ENCODE measurements at regions not wholly inside any gene's neighbourhood (a gene's known extent, or its start where the extent isn't known, plus 50 kb on each side); places are given as distances from the start of the nearest gene placed in this dataset.

GRCh38 chr10:123555616-123556015, 110.5 kb upstream of the GPR26 start (continued):
- TF ChIP-seq, protein P1, sequence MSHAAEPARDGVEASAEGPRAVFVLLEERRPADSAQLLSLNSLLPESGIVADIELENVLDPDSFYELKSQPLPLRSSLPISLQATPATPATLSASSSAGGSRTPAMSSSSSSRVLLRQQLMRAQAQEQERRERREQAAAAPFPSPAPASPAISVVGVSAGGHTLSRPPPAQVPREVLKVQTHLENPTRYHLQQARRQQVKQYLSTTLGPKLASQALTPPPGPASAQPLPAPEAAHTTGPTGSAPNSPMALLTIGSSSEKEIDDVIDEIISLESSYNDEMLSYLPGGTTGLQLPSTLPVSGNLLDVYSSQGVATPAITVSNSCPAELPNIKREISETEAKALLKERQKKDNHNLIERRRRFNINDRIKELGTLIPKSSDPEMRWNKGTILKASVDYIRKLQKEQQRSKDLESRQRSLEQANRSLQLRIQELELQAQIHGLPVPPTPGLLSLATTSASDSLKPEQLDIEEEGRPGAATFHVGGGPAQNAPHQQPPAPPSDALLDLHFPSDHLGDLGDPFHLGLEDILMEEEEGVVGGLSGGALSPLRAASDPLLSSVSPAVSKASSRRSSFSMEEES (CRISPR knock-in tag; IDR thresholded peaks at IDR 0.05) = no peak
- TF ChIP-seq, protein P2, sequence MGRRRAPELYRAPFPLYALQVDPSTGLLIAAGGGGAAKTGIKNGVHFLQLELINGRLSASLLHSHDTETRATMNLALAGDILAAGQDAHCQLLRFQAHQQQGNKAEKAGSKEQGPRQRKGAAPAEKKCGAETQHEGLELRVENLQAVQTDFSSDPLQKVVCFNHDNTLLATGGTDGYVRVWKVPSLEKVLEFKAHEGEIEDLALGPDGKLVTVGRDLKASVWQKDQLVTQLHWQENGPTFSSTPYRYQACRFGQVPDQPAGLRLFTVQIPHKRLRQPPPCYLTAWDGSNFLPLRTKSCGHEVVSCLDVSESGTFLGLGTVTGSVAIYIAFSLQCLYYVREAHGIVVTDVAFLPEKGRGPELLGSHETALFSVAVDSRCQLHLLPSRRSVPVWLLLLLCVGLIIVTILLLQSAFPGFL (CRISPR knock-in tag; IDR thresholded peaks at IDR 0.05) = no peak
- TF ChIP-seq ZNF696 (CRISPR knock-in tag; conservative IDR thresholded peaks at IDR 0.05) = no peak
- no peak for TF ChIP-seq CHCHD3 (CRISPR knock-in tag; IDR thresholded peaks at IDR 0.05)
- no peak for TF ChIP-seq MAX (CRISPR knock-in tag; IDR thresholded peaks at IDR 0.05)
- TF ChIP-seq PHF20 (IDR thresholded peaks at IDR 0.05; ENCODE audit: partially characterized antibody) = no peak

- Histone ChIP-seq H3K4me2 (ENCODE audit: insufficient read depth, low read length) (no peak overlapping the region), H3K36me3 (ENCODE audit: control insufficient read depth, insufficient read depth, low read length) (no peaks in the 10 kb centered on the region), H3K9ac (ENCODE audit: insufficient read depth in 1 of 2, low read depth in 2 of 2, low read length in 2 of 2) (no peak overlapping the region), H3K79me2 (ENCODE audit: control insufficient read depth, insufficient read depth, low read length) (no peaks in the 10 kb centered on the region), H3K27me3 (ENCODE audit: control insufficient read depth in 2 of 2, insufficient read depth in 2 of 2, low read length in 2 of 2) (peaks cover 0 to 15% of the 10 kb centered on the region in 2 experiments; a peak in 2 of 5 replicates), H3K4me1 (replicated peaks in 1 of 2; ENCODE audit: control insufficient read depth in 2 of 2, insufficient read depth in 2 of 2, low read length in 2 of 2) (peaks cover 2 to 8% of the 10 kb centered on the region in 2 experiments; a peak in 3 of 5 replicates), H3K9me1 (ENCODE audit: control insufficient read depth, insufficient read depth, low read length) (no peaks in the 10 kb centered on the region), H3K27ac (ENCODE audit: extremely low read depth, low read depth, low read length) (no peak overlapping the region), H3K9me3 (replicated peaks; ENCODE audit: control insufficient read depth, insufficient read depth, low read depth, low read length) (no peaks in the 10 kb centered on the region), H3K4me3 (no peak overlapping the region), H2AFZ (ENCODE audit: low read depth, low read length) (no peak overlapping the region), H4K20me1 (replicated peaks; ENCODE audit: control insufficient read depth, insufficient read depth, low read length) (no peaks in the 10 kb centered on the region)
- in situ Hi-C loops (cut with MboI) = no loop called here
- ATAC-seq (no peak), FAIRE-seq (no peak), DNase-seq (ENCODE audit: extremely low read depth in 1 of 4, low spot score in 3 of 4) (no peak)
- POLR2A ChIA-PET = interaction anchor here (1.2 kb wide), 1 partner anchor 843 kb away, joined by 3 read pairs; no protein-coding TSS in a partner anchor
- no TSS peak for BruUV-seq (replicated peaks)
- intact Hi-C loops (cut with micrococcal nuclease) = no loop called here
- CTCF ChIA-PET (ENCODE audit: low intra/inter-chr PET ratio) = interaction anchor here (0.6 kb wide), 2 partner anchors 482 to 511 kb away, joined by 3 read pairs; no protein-coding TSS in a partner anchor
- WGBS (ENCODE audit: insufficient coverage, low coverage, missing lambda C conversion rate) = 0% methylated on average over 5 of the region's 7 CpGs
- no peak for TF ChIP-seq KDM1A (IDR thresholded peaks at IDR 0.05)
- no peak for TF ChIP-seq IRF1 (CRISPR knock-in tag; IDR thresholded peaks at IDR 0.05; ENCODE audit: borderline replicate concordance)
Observed at GRCh38 chr10:123556049-123556448, 110.1 kb upstream of the GPR26 start.
